ENCODE measurements at regions not wholly inside any gene's neighbourhood (a gene's known extent, or its start where the extent isn't known, plus 50 kb on each side); places are given as distances from the start of the nearest gene placed in this dataset.

- TF ChIP-seq EP300 (IDR thresholded peaks at IDR 0.05) (no peak), CTCF (IDR thresholded peaks at IDR 0.05) (no peak)
Observed at GRCh38 chr5:136809382-136809781, 444.0 kb upstream of the TRPC7 start.

Data from tibial nerve (tissue), 4 donors.